Myocyte (in vitro differentiated cells): ENCODE measurements at regions not wholly inside any gene's neighbourhood (a gene's known extent, or its start where the extent isn't known, plus 50 kb on each side); places are given as distances from the start of the nearest gene placed in this dataset.
A peak's percentile ranks its signal among the peaks of the same experiment; 100 is the strongest.

ENCODE experiments used
- DNase-seq: peaks from one replicate; pipeline ENCODE4 v3.0.0-alpha.2; 2012; ENCODE audit warnings: low read depth

DNA sequence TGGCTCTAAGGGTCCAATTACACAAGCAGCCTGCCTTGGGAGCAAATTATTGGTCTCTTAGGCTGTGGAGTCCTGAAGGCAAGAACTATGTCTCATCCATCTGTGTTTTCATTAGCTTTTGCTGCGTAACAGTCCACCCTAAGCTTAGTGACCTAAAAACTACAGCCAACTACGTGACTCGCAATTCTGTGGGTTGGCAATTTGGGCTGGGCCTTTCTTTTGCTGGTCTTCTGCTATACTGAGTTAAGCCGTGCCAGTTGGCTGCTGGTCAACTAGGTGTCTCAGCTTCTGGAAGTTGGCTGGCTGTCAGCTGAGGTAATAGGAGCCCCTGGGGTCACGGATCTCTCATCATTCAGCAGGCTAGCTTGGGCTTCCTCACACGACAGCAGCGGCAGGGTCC is 205.6 kb upstream of the S100G start:
- peak; percentile 16 for DNase-seq

- DNase-seq: peak; percentile 47
Observed at GRCh38 chrX:16445166-16445752, 204.7 kb upstream of the S100G start.

DNA sequence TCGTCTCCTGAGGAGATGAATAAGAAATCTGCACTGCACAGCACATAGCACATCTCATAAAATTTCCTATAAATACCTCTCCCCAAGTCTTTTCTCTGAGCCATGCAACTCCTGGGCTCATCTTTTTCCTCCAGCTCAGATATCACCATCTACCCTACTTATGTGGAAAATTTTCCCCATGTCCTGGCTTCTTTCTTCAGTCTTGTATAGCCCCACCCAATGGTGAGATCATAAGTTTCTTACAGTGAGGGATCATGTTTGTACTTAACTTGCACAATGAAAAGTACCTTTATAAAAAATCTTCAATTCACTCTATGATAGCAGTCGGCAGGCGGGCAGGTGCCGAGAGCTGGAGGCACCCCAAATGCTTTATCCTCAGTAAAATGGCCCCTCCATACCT is 198.6 kb upstream of the S100G start:
- DNase-seq: no peak

- DNase-seq: no peak
Observed at GRCh38 chrX:16454926-16455325, 195.0 kb upstream of the S100G start.

DNA sequence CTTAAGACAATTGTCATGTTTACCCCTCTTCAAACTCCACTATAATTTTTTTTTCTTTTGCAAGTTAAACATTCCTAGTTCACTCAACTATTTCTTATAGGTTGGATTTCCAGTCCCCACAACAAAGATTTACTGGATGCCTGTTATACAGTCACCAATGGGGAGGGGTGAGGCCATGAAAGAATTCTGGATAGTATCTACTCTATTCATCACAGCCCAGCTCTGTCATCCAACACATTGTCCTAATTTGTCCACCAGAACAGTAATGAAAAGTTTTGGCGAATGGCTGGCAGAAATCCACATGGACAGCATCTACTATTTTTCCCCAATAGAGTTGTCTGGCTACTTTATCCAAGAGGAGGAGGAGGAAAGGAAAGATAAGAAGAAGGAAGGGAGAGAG is 192.7 kb upstream of the S100G start:
- no peak for DNase-seq

DNA sequence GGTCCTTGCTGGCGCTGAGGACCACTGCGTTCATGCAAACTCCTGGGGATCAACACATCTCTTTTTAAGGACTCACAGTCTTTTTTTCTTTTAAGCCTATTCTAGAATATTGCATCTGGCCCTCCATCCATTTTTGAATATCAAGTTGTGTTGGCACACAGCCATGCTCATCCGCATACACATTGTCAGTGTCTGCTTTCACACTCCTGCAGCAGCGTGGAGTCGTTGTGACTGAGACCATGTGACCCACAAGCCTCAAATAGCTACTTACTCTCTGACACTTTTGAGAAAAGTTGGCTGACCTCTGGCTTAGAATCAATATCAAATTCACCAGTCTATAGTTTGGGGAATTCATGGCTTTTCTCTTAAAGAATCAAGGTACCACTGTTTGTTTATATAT is 191.8 kb upstream of the S100G start:
- no peak for DNase-seq

GRCh38 chrX:16459008-16459407 is 190.9 kb upstream of the S100G start:
- DNase-seq: no peak

- DNase-seq: no peak
Observed at GRCh38 chrX:16461968-16462367, 188.0 kb upstream of the S100G start.

DNA sequence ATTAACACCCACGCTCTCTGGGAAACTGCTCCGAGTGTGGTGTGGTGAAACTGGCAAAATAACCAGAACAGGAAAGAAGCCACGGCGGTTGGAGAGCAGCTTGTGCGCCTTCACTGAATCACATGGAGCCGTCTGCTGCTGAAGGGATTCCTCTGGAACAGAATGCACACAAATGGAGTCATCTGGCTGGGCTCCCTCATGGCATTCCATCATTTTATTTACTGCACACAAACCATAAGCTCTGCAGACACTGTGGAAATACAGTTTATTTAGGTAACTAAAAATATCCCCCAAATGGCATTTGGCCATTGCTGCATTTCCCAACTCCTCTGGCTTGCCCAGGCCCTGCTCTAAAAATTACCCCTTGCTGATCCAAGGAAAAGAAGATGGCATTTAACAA is 187.0 kb upstream of the S100G start:
- peak; percentile 23 for DNase-seq

DNA sequence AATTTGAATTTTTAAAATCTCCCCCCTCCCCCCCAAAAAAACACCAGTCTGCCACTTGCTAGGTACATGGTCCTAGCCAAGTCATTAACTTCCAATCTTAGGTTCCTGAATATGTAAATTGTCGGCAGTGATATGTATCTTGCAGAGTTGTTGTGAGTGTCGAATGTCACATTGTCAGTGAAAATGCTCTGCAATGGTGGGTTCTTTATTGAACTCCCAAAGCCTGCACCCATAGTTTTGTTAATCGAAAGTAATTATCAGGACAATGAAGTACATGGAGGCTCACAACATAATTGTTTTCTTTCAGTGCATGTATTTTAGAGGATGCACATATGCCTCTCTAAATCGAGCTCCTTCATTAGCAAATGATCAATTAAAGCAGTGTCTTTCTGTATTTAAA is 185.6 kb upstream of the S100G start:
- DNase-seq: no peak

DNA sequence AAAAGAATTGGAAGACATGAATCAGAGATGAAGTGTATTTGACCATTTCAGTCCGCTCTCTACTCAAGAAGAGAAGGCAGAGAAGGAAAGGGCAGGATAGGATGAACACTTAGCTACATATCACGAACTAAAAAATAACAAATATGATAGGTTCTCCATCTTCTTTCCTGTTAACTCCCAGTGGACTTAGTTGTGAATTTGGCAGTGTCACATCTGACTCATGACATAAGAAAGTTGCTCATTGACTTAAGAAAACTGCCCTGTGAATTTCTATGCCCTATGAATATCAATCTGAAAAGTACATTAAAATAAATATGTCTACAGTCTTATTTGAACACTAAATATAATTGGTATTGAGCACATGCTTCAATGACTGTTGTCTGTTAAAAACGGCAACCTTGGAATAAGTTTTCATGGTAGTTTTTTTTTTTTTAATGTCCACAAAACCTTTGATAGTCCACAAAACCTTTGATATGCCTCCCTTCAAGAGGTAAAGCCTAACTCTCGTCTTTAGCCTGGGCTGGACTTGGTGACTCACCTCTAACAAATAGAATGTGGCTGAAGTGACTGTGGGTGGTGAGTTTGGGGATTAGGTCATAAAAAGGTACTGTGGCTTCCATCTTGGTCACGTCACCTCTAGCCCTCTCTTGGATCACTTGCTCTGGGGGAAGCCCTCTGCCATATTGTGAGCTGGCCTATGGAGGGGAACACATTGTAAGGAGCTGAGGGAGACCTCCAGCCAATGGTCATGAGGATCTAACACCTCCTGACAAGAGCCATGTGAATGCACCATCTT is 184.7 kb upstream of the S100G start:
- no peak for DNase-seq

DNA sequence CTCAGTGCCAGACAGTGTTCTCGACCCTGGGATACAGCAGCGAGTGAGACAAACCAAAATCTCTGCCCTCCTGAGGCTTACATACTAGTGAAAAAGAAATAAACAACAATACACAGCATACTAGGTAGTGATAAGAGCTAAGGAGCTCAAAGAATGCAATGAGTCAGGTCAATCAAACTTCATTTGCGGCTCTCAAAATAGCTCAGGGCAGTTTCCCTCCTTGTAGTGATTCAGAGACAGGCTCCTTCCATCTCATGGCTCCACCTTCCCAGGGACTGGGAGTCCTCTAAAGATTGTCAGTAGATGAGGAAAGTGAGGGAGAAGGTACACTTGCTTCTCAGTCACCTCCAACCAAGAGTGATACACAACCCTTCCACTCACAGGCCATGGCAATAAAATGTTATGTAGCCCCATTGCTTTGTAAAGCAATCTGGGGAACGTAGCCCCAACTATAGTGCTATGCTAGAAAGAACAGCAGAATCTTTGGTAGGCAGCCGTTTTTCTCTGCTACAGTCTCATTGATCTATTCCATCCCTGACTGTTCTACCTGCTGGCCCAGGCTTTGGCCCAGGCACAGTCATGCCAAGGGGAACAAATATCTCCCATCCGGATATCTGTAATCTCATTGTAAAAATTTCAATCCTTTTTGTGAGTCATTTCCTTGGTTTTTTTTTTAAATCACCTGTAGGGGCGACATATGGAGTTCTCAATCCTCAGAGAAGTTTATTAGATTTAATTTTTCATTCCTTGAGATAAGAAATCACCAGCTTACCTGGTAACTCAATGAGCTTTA is 183.1 kb upstream of the S100G start:
- peak; percentile 30 for DNase-seq

- DNase-seq: no peak
Observed at GRCh38 chrX:16469870-16470269, 180.1 kb upstream of the S100G start.

DNA sequence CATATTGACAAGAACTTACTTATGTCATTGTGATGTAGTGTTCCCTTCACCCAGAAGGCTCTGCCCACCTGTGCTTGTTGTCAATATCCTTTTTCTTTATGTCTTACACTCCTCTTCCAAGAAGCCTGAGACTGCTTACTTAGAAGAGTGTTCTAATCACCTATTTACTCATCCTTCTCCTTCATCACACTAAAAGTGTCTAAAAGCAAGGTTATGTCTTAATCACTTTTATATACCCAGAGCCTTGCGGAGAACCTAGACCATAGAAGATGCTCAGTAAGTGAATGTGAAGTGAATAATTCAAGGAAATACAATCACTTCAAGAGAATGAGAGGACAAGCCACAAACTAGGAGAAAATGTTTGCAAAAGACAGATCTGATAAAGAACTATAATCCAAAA is 177.6 kb upstream of the S100G start:
- no peak for DNase-seq

DNA sequence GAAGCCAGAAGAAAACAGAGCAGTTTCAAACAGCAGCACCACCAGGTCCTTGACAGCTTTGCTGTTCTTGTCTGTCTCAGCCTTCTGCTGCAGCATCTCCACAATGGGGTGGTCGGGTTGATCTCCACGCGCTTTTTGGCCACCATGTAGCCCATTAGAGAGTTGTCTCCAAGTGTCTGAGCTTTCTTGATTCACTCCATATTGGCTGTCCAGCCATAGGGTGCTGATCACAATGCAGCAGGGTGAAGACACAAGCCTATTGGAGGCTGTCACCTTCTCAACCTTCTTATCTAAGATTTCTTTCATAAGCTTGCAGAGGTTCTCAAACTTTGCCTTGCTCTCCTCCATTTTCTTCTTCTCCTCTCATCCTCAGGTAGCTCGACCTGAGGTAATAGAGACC is 175.4 kb upstream of the S100G start:
- no peak for DNase-seq

DNA sequence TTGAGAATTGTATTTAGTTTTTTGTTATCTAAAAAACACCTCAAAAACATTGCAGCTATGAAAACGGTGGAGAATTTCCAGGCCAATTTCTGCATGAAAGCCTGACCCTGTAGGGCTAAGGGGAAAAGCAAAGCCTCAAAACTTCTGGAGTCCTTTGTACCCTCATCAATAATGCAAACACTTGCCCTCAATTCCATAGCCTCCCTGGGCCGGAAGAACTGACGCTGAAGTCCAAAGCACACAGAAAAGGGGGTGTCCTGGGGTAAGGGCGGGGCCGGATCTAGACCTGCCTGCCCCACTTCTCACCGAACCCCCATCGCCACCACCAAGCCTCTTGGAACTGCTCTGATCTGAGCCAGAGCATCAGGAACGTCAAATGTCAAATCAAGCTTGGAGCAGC is 173.9 kb upstream of the S100G start:
- DNase-seq: no peak

DNA sequence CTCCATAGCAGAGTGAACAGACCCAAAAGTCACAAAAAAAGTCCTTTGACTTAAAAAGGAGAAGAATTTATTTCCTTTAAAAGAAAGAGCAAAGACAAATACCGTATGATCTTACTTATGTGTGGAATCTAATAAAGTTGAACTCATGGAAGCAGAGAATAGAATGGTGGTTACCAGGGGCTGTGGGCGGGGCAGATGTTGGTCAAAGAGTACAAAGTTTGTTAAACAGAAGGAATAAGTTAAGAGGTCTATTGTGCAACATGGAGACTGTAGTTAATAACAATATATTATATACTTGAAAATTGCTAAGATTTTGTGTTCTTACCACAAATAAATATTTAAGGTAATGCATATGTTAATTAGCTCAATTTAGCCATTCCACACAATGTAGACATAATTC is 173.3 kb upstream of the S100G start:
- no peak for DNase-seq

GRCh38 chrX:16479206-16479869 is 170.6 kb upstream of the S100G start:
- DNase-seq: no peak

GRCh38 chrX:16480049-16480448 is 169.9 kb upstream of the S100G start:
- no peak for DNase-seq

- peak; percentile 53 for DNase-seq
Observed at GRCh38 chrX:16484338-16484737, 165.6 kb upstream of the S100G start.

- DNase-seq: no peak
Observed at GRCh38 chrX:16487620-16488385, 162.2 kb upstream of the S100G start.
